ENCODE measurements at regions not wholly inside any gene's neighbourhood (a gene's known extent, or its start where the extent isn't known, plus 50 kb on each side); places are given as distances from the start of the nearest gene placed in this dataset.

- intact Hi-C loops (cut with micrococcal nuclease), result no loop called here
- no peak for DNase-seq (ENCODE audit: unreplicated experiment)
- H3K4me3 Mint-ChIP-seq (ENCODE audit: unreplicated experiment), result no peak overlapping the region
- CTCF ChIA-PET, result interaction anchor here (0.6 kb wide), 1 partner anchor 734 kb away, joined by 3 read pairs; no protein-coding TSS in a partner anchor
- H3K4me1 Mint-ChIP-seq (ENCODE audit: insufficient read depth, unreplicated experiment), result no peaks in the 10 kb centered on the region
- no peaks in the 10 kb centered on the region for H3K27me3 Mint-ChIP-seq (ENCODE audit: insufficient read depth, unreplicated experiment)
- POLR2A ChIA-PET, result no interaction called here
- no TSS peak for BruUV-seq (replicated peaks)
- no peak overlapping the region for H3K27ac Mint-ChIP-seq (ENCODE audit: low read depth, unreplicated experiment)
- peaks cover 15% of the 10 kb centered on the region for H3K9me3 Mint-ChIP-seq (ENCODE audit: unreplicated experiment)
- TF ChIP-seq CTCF (IDR thresholded peaks at IDR 0.05; ENCODE audit: unreplicated experiment), result no peak
- no peaks in the 10 kb centered on the region for H3K36me3 Mint-ChIP-seq (ENCODE audit: insufficient read depth, unreplicated experiment)
Observed at GRCh38 chr10:130927157-130927556, 384.4 kb downstream of the TCERG1L start.

GRCh38 chr10:130928306-130928705 is 383.2 kb downstream of the TCERG1L start:
- no peak for TF ChIP-seq CTCF (IDR thresholded peaks at IDR 0.05; ENCODE audit: unreplicated experiment)
- BruUV-seq (replicated peaks), result no TSS peak
- H3K9me3 Mint-ChIP-seq (ENCODE audit: unreplicated experiment), result peaks cover 24% of the 10 kb centered on the region

GRCh38 chr10:130929422-130930325 is 381.8 kb downstream of the TCERG1L start:
- DNase-seq (ENCODE audit: unreplicated experiment), result no peak
- TF ChIP-seq CTCF (IDR thresholded peaks at IDR 0.05; ENCODE audit: unreplicated experiment), result no peak
- Mint-ChIP-seq H3K4me3 (ENCODE audit: unreplicated experiment) (no peak overlapping the region), H3K27ac (ENCODE audit: low read depth, unreplicated experiment) (no peak overlapping the region), H3K4me1 (ENCODE audit: insufficient read depth, unreplicated experiment) (no peaks in the 10 kb centered on the region), H3K9me3 (ENCODE audit: unreplicated experiment) (peaks cover 24% of the 10 kb centered on the region), H3K36me3 (ENCODE audit: insufficient read depth, unreplicated experiment) (no peaks in the 10 kb centered on the region), H3K27me3 (ENCODE audit: insufficient read depth, unreplicated experiment) (no peaks in the 10 kb centered on the region)
- ChIA-PET POLR2A (no interaction called here), CTCF (interaction anchor here (0.6 kb wide), 1 partner anchor 91 kb away, joined by 4 read pairs; no protein-coding TSS in a partner anchor)
- BruUV-seq (replicated peaks), result no TSS peak
- intact Hi-C loops (cut with micrococcal nuclease), result no loop called here

More at GRCh38 chr10:130928306-130928705, 383.2 kb downstream of the TCERG1L start:
- DNase-seq (ENCODE audit: unreplicated experiment), result no peak
- no peaks in the 10 kb centered on the region for H3K36me3 Mint-ChIP-seq (ENCODE audit: insufficient read depth, unreplicated experiment)
- H3K27ac Mint-ChIP-seq (ENCODE audit: low read depth, unreplicated experiment), result no peak overlapping the region
- POLR2A ChIA-PET, result no interaction called here
- H3K4me3 Mint-ChIP-seq (ENCODE audit: unreplicated experiment), result no peak overlapping the region
- H3K27me3 Mint-ChIP-seq (ENCODE audit: insufficient read depth, unreplicated experiment), result no peaks in the 10 kb centered on the region
- no peaks in the 10 kb centered on the region for H3K4me1 Mint-ChIP-seq (ENCODE audit: insufficient read depth, unreplicated experiment)
- CTCF ChIA-PET, result no interaction called here
- intact Hi-C loops (cut with micrococcal nuclease), result no loop called here

- H3K9me3 Mint-ChIP-seq (ENCODE audit: unreplicated experiment), result peaks cover 24% of the 10 kb centered on the region
- H3K36me3 Mint-ChIP-seq (ENCODE audit: insufficient read depth, unreplicated experiment), result no peaks in the 10 kb centered on the region
- H3K27me3 Mint-ChIP-seq (ENCODE audit: insufficient read depth, unreplicated experiment), result no peaks in the 10 kb centered on the region
- ChIA-PET POLR2A (no interaction called here), CTCF (interaction anchor here (0.7 kb wide), 1 partner anchor 157 kb away, joined by 3 read pairs; no protein-coding TSS in a partner anchor)
- DNase-seq (ENCODE audit: unreplicated experiment), result no peak
- H3K27ac Mint-ChIP-seq (ENCODE audit: low read depth, unreplicated experiment), result no peak overlapping the region
- TF ChIP-seq CTCF (IDR thresholded peaks at IDR 0.05; ENCODE audit: unreplicated experiment), result no peak
- no peaks in the 10 kb centered on the region for H3K4me1 Mint-ChIP-seq (ENCODE audit: insufficient read depth, unreplicated experiment)
- no TSS peak for BruUV-seq (replicated peaks)
- intact Hi-C loops (cut with micrococcal nuclease), result no loop called here
- H3K4me3 Mint-ChIP-seq (ENCODE audit: unreplicated experiment), result no peak overlapping the region
Observed at GRCh38 chr10:130930821-130931220, 380.7 kb downstream of the TCERG1L start.

All from MCF 10A (cell line).